ENCODE measurements at regions not wholly inside any gene's neighbourhood (a gene's known extent, or its start where the extent isn't known, plus 50 kb on each side); places are given as distances from the start of the nearest gene placed in this dataset.

- H3K27me3 ChIP-seq: no peaks in the 10 kb centered on the region
- no peaks in the 10 kb centered on the region for H3K36me3 ChIP-seq
- intact Hi-C loops (cut with DNase I): no loop called here
- H3K27ac ChIP-seq: no peak overlapping the region
- no peak for DNase-seq
- no peak for TF ChIP-seq CTCF (IDR thresholded peaks at IDR 0.05)
- no peak for TF ChIP-seq POLR2A (IDR thresholded peaks at IDR 0.05)
- WGBS (ENCODE audit: insufficient coverage, low coverage, low lambda C conversion rate, missing lambda C conversion rate): 30% methylated on average over 3 of the region's 3 CpGs
- no peak for ATAC-seq
- H3K4me1 ChIP-seq: no peaks in the 10 kb centered on the region
- no peak overlapping the region for H3K4me3 ChIP-seq
- no peaks in the 10 kb centered on the region for H3K9me3 ChIP-seq
These were observed 232.7 kb downstream of the METTL4 start for GRCh38 chr18:2338601-2339000.

GRCh38 chr18:2340335-2340734 lies 231.0 kb downstream of the METTL4 start:
- 54% methylated on average over 4 of the region's 4 CpGs for WGBS (ENCODE audit: insufficient coverage, low coverage, low lambda C conversion rate, missing lambda C conversion rate)
- no peak overlapping the region for H3K4me3 ChIP-seq
- TF ChIP-seq CTCF (IDR thresholded peaks at IDR 0.05) (no peak), POLR2A (IDR thresholded peaks at IDR 0.05) (no peak)
- H3K4me1 ChIP-seq: no peaks in the 10 kb centered on the region
- H3K27ac ChIP-seq: no peak overlapping the region
- no peaks in the 10 kb centered on the region for H3K27me3 ChIP-seq
- H3K36me3 ChIP-seq: no peaks in the 10 kb centered on the region
- intact Hi-C loops (cut with DNase I): no loop called here
- ATAC-seq (no peak), DNase-seq (no peak)
- H3K9me3 ChIP-seq: no peaks in the 10 kb centered on the region

GRCh38 chr18:2348003-2348402 lies 223.3 kb downstream of the METTL4 start:
- no peak for DNase-seq
- Histone ChIP-seq H3K36me3 (no peaks in the 10 kb centered on the region), H3K27ac (no peak overlapping the region), H3K27me3 (no peaks in the 10 kb centered on the region), H3K9me3 (no peaks in the 10 kb centered on the region), H3K4me1 (no peaks in the 10 kb centered on the region), H3K4me3 (no peak overlapping the region)
- TF ChIP-seq CTCF (IDR thresholded peaks at IDR 0.05): no peak
- no peak for TF ChIP-seq POLR2A (IDR thresholded peaks at IDR 0.05)
- ATAC-seq: no peak
- intact Hi-C loops (cut with DNase I): no loop called here
- 59% methylated on average over 5 of the region's 5 CpGs for WGBS (ENCODE audit: insufficient coverage, low coverage, low lambda C conversion rate, missing lambda C conversion rate)

GRCh38 chr18:2351126-2351850 lies 220.0 kb downstream of the METTL4 start:
- ATAC-seq (no peak), DNase-seq (no peak)
- TF ChIP-seq POLR2A (IDR thresholded peaks at IDR 0.05): no peak
- TF ChIP-seq CTCF (IDR thresholded peaks at IDR 0.05): no peak
- Histone ChIP-seq H3K27ac (no peak overlapping the region), H3K9me3 (no peaks in the 10 kb centered on the region), H3K4me3 (no peak overlapping the region), H3K27me3 (no peaks in the 10 kb centered on the region), H3K36me3 (no peaks in the 10 kb centered on the region), H3K4me1 (no peaks in the 10 kb centered on the region)
- WGBS (ENCODE audit: insufficient coverage, low coverage, low lambda C conversion rate, missing lambda C conversion rate): 67% methylated on average over 29 of the region's 31 CpGs
- intact Hi-C loops (cut with DNase I): no loop called here

All from right lobe of liver (tissue), 6 donors.